BJ (cell line): ENCODE measurements at regions not wholly inside any gene's neighbourhood (a gene's known extent, or its start where the extent isn't known, plus 50 kb on each side); places are given as distances from the start of the nearest gene placed in this dataset.

Source experiments
- CTCF ChIA-PET: fragments of 350-600 bp; formaldehyde crosslinking; extraction: SDS; loops from one replicate; lab custom pipeline; 2021; ENCODE audit warnings: antibody characterized with exemption, inconsistent platforms; lab: Yijun Ruan, JAX
- POLR2A ChIA-PET: fragments of 300-600 bp; sonication (Branson Sonifier 250); formaldehyde crosslinking; extraction: SDS; loops from one replicate; lab custom pipeline; 2021; ENCODE audit warnings: antibody characterized with exemption; lab: Charles Lee
- DNase-seq: peaks from one replicate; pipeline ENCODE4 v3.0.0-alpha.2; 2011; ENCODE audit warnings: low read depth
- H3K27me3 ChIP-seq: 2 replicates; pipeline ENCODE4 v1.6.0; 2011; ENCODE audit warnings: low read length; ENCODE audit not compliant: control insufficient read depth, insufficient read depth
- H3K36me3 ChIP-seq: 2 replicates; pipeline ENCODE4 v1.5.1; 2011; ENCODE audit warnings: low read length; ENCODE audit not compliant: control insufficient read depth, insufficient read depth
- H3K4me3 ChIP-seq: 2 replicates; pipeline ENCODE4 v1.5.1; 2011; ENCODE audit warnings: low read depth, mild to moderate bottlenecking, control low read depth, low read length
- TF ChIP-seq, protein P1 (sequence below): IDR thresholded peaks from 2 replicates; pipeline ENCODE4 v1.5.1; 2011; ENCODE audit warnings: low read depth, mild to moderate bottlenecking, control low read depth, inconsistent platforms, low read length, moderate library complexity; ENCODE audit not compliant: insufficient read depth

DNA sequence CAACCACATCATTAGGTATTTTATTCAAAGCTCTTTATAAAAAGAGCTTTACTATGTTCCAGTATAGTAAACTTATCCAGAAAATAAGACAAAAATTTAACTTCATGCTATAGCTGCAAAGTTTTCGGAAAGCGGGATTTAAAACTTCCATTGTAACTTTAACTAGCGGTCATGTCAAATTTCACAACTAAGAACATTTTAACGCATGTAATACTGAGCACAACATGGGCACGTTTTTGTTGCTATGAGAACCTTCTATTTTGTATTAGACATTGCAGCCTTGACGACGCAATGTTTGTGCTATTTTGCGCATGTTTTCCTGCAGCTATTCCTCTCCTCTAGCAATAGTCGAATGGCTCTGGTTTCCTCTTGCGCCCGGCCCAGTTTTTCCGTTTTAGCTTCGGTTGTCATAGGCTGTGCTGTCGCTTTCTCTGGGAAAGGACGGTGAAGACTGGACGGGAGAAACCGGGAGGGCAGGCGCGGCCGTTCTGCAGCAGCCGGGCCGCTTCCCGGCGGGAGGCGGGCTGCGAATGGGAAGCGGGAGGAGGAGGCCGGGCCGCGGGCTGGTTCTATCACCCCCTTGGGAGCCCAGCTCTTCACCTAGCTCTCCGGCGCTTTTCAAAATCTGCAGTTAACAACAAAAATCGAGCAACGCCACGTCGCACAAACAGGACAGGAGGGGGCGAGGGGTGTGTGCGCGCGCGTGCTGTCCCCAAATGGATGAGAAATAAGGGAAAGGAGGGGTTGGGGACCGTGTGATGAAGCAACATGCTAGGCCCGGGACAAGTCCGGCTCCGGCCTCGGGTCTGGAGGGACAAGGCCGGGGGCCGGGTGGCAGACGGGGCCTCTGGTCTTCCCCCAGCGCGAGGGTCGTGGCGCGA is 105.3 kb upstream of the HNRNPU start:
- H3K4me3 ChIP-seq, result peak overlapping the region; percentile 75
- H3K36me3 ChIP-seq, result no peaks in the 10 kb centered on the region
- peak; percentile 77 for DNase-seq
- H3K27me3 ChIP-seq, result no peaks in the 10 kb centered on the region
- ChIA-PET POLR2A (no interaction called here), CTCF (interaction anchor here (1.2 kb wide), 1 partner anchor 73 kb away, joined by 4 read pairs; no protein-coding TSS in a partner anchor)
- TF ChIP-seq, protein P1, sequence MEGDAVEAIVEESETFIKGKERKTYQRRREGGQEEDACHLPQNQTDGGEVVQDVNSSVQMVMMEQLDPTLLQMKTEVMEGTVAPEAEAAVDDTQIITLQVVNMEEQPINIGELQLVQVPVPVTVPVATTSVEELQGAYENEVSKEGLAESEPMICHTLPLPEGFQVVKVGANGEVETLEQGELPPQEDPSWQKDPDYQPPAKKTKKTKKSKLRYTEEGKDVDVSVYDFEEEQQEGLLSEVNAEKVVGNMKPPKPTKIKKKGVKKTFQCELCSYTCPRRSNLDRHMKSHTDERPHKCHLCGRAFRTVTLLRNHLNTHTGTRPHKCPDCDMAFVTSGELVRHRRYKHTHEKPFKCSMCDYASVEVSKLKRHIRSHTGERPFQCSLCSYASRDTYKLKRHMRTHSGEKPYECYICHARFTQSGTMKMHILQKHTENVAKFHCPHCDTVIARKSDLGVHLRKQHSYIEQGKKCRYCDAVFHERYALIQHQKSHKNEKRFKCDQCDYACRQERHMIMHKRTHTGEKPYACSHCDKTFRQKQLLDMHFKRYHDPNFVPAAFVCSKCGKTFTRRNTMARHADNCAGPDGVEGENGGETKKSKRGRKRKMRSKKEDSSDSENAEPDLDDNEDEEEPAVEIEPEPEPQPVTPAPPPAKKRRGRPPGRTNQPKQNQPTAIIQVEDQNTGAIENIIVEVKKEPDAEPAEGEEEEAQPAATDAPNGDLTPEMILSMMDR, result no peak

DNA sequence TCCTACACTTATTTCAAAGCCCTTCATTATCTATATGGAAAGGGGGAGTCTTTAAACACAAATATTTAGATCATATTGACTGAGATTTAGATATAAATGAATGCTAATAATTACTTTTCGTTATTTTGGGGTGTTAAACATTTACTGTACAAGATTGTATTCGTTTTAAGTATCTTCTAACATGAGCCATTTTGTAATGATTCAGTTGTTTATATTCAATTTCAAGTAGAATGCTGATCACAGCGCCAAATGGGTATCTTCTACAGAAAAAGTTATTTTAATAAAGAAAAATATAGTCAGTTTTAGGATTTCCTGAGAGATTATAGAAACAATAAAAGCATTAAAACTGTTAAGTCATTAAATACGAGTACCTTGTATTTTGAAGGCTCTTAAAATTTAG is 104.5 kb upstream of the HNRNPU start:
- CTCF ChIA-PET, result interaction anchor here (1.2 kb wide), 1 partner anchor 73 kb away, joined by 4 read pairs; no protein-coding TSS in a partner anchor
- Histone ChIP-seq H3K36me3 (no peaks in the 10 kb centered on the region), H3K27me3 (no peaks in the 10 kb centered on the region), H3K4me3 (peak overlapping the region; percentile 75; the same call in 1 of the 2 replicates)
- TF ChIP-seq, protein P1, result no peak
- no peak for DNase-seq
- POLR2A ChIA-PET, result no interaction called here

DNA sequence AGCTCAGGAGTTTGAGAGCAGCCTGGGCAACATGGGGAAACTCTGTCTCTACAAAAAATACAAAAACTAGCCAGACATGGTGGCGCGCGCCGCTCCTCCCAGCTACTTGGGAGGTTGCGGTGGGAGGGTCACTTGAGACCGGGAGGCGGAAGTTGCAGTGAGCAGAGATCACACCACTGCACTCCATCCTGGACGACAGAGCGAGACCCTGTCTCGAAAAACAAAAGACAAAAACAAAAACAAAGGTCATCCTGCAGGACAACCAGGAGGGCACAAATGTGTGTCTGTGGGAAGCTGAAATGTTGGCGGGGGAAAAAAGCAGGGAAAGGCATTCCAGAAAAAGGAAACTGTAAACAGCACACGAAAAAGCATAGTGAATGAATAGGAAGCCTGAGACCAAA is 104.1 kb upstream of the HNRNPU start:
- CTCF ChIA-PET, result no interaction called here
- 0 out of 2 replicates have a peak overlapping the region, but pooled peaks have one; percentile 5 for H3K4me3 ChIP-seq
- no peak for DNase-seq
- POLR2A ChIA-PET, result interaction anchor here (0.6 kb wide), 1 partner anchor 523 kb away, joined by 3 read pairs; no protein-coding TSS in a partner anchor
- H3K27me3 ChIP-seq, result no peaks in the 10 kb centered on the region
- TF ChIP-seq, protein P1, result no peak
- H3K36me3 ChIP-seq, result no peaks in the 10 kb centered on the region

DNA sequence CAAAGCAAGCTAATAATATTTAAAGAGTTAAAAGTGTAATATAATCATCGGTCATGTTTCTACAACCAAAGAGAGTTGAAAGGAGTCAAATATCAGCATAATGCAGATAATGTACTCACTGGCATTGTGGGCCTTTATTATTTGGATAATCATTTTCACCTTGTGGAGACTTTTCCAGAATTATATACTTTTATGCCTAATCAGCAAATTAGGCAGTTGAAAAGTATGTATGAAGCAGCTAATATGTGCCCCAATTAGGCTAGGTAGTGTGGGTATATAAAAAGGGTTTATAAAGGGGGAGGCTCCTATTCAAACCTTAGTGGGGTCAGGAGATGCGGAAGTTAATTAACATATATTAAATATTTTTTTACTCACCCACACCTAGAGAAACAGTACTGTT is 102.8 kb upstream of the HNRNPU start:
- DNase-seq, result no peak
- POLR2A ChIA-PET, result no interaction called here
- CTCF ChIA-PET, result no interaction called here
- Histone ChIP-seq H3K4me3 (no peak overlapping the region), H3K36me3 (no peaks in the 10 kb centered on the region), H3K27me3 (no peaks in the 10 kb centered on the region)
- TF ChIP-seq, protein P1, result no peak

DNA sequence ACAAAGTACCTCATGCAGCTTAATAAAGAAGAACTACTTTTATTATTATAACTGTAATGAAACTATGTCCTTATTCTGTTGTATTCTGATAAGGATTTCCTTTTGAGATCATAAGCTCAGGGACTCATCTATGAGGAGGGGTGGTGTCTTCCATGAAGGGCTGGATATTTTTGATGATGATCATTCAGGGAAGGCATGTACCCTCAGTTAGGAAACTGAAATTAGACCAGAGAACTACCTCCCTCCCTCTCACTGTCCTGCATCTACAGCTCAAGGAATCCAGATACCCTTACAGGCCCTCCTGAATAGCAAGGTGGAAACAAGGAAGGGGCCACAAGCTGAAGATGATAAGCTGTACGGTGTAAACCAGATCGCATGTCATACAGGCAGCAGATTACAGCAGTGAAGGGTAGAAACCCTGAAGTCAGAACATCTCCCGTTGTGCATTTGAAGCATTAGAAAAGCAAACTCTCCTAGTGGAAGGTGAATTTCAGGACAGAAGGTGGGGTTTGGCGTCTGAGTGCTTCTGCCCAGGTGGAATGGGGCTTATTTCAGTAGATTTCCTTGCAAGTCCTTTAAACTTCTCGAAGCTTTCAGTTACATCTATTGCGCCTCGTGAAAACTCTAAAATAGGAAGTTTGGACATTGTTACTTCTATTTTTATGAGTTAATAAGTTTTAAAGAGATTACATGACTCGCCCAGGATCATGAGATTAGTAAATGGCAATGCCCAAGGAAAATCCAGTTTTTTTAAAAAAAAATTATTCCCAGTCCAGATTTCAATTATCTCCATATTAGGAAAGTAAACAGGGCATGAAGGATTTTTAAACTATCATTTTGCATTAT is 101.1 kb upstream of the HNRNPU start:
- TF ChIP-seq, protein P1, result no peak
- Histone ChIP-seq H3K4me3 (no peak overlapping the region), H3K36me3 (no peaks in the 10 kb centered on the region), H3K27me3 (no peaks in the 10 kb centered on the region)
- ChIA-PET CTCF (interaction anchor here (1.1 to 2.4 kb wide), 2 partner anchors 78 to 510 kb away, joined by 3 to 15 read pairs; no protein-coding TSS in a partner anchor), POLR2A (no interaction called here)
- no peak for DNase-seq
